Prostate gland (tissue), 2 donors: ENCODE measurements at regions not wholly inside any gene's neighbourhood (a gene's known extent, or its start where the extent isn't known, plus 50 kb on each side); places are given as distances from the start of the nearest gene placed in this dataset.

ENCODE experiments used
- DNase-seq: peaks from one replicate; pipeline ENCODE4 v3.0.0-alpha.2; 2019; ENCODE audit warnings: low spot score
- H3K27ac ChIP-seq, 2 donors: fragments of 200-600 bp; sonication (generic); 2 replicates each; pipeline ENCODE4 v1.5.1; 2017 to 2019
- H3K27me3 ChIP-seq: fragments of 200-600 bp; sonication (generic); replicated peaks from 2 replicates; pipeline ENCODE4 v1.5.1; 2019; ENCODE audit not compliant: insufficient read depth
- H3K36me3 ChIP-seq, 2 donors: fragments of 200-600 bp; sonication (generic); 1 replicate in 1 of 2; 2 replicates in 1 of 2; pipeline versions ENCODE4 v1.5.1 to v1.8.1; 2017 to 2019
- H3K4me1 ChIP-seq: fragments of 200-600 bp; sonication (generic); replicated peaks from 2 replicates; pipeline ENCODE4 v1.5.1; 2019
- H3K4me3 ChIP-seq, 2 donors: fragments of 200-600 bp; sonication (generic); 2 replicates each; pipeline ENCODE4 v1.5.1; 2017 to 2019
- H3K9me3 ChIP-seq: fragments of 200-600 bp; sonication (generic); 2 replicates; pipeline ENCODE4 v1.5.1; 2017
- POLR2A ChIP-seq: fragments of 450-650 bp; IDR thresholded peaks from one replicate; pipeline ENCODE4 v1.6.1; 2016; ENCODE audit warnings: antibody characterized with exemption, mild to moderate bottlenecking
- POLR2AphosphoS5 ChIP-seq: sonication (generic); formaldehyde crosslinking; IDR thresholded peaks from one replicate; pipeline ENCODE4 v1.6.1; 2017; ENCODE audit warnings: antibody characterized with exemption
- WGBS: methylation state at CpG from one replicate; pipeline ENCODE4 v1.1.5; 2018; 5-methylcytosine and 5-hydroxymethylcytosine counted together
- intact Hi-C: fragments of 100-400 bp; cut with DNase I; formaldehyde crosslinking; loops from one replicate; pipeline ENCODE4 v1.14.2; 2022
- TF ChIP-seq, protein P1 (sequence below), 4 experiments: fragments of 200-600 bp in 2 of 4; fragments of 450-650 bp in 2 of 4; sonication (generic) in 2 of 4; IDR thresholded peaks; 1 replicate in 3 of 4; 2 replicates in 1 of 4; pipeline ENCODE4 v1.5.1; 2016 to 2019; ENCODE audit warnings: antibody characterized with exemption in 4 of 4, mild to moderate bottlenecking in 2 of 4, moderate library complexity in 2 of 4

DNA sequence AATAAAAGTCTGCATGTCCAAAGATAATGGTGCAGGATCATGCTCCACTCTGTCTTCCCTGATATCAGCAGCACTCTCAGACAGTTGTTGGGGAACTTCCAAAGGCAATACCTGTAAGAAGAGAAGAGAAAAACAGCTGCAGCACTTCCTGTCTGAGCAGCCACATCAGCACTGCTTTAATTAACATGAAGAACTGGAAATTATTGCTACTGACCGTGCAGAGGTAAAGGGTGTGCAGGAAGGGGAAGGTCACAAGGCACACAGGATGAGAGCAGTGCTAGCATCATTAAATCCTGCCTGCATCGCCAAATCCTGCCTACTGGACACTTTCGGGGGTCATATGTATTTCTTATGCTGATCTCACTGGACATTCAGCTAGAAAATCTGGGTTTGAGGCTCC lies 379.0 kb downstream of the LMX1A start:
- DNase-seq = no peak
- Histone ChIP-seq H3K9me3 (no peaks in the 10 kb centered on the region), H3K27ac (no peak overlapping the region), H3K4me3 (no peak overlapping the region), H3K36me3 (no peaks in the 10 kb centered on the region), H3K27me3 (no peaks in the 10 kb centered on the region), H3K4me1 (no peaks in the 10 kb centered on the region)
- TF ChIP-seq POLR2A (no peak), POLR2AphosphoS5 (no peak)
- TF ChIP-seq, protein P1, sequence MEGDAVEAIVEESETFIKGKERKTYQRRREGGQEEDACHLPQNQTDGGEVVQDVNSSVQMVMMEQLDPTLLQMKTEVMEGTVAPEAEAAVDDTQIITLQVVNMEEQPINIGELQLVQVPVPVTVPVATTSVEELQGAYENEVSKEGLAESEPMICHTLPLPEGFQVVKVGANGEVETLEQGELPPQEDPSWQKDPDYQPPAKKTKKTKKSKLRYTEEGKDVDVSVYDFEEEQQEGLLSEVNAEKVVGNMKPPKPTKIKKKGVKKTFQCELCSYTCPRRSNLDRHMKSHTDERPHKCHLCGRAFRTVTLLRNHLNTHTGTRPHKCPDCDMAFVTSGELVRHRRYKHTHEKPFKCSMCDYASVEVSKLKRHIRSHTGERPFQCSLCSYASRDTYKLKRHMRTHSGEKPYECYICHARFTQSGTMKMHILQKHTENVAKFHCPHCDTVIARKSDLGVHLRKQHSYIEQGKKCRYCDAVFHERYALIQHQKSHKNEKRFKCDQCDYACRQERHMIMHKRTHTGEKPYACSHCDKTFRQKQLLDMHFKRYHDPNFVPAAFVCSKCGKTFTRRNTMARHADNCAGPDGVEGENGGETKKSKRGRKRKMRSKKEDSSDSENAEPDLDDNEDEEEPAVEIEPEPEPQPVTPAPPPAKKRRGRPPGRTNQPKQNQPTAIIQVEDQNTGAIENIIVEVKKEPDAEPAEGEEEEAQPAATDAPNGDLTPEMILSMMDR (IDR thresholded peaks at IDR 0.05) = no peak
- 68% methylated on average over 3 of the region's 3 CpGs for WGBS
- intact Hi-C loops = no loop called here

DNA sequence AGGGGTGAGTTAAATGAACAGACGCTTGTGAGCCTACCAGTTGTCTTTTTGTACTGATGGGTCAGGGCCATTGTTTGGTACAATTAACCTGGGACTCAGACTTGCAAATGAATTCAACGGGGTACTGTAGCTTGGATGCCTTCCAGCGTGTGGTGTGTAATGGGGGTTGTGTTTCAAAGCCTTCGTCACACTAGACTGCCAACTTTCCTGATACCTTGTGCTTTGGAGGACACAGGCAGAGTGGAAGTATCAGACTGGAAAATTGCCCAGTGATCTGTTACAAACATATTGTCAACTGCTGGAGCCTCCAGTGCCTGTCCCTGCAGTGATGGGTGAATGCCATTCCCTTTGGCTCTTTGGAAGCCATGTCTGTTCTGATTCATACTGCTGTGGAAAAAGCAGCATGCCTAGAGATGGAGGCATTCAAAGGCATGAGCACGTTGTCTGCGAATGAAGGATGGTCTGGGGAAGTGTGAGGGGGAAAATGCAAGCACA lies 384.5 kb downstream of the LMX1A start:
- Histone ChIP-seq H3K27me3 (no peaks in the 10 kb centered on the region), H3K9me3 (no peaks in the 10 kb centered on the region), H3K27ac (no peak overlapping the region), H3K36me3 (no peaks in the 10 kb centered on the region), H3K4me3 (no peak overlapping the region), H3K4me1 (no peaks in the 10 kb centered on the region)
- TF ChIP-seq POLR2AphosphoS5 = no peak
- TF ChIP-seq, protein P1 (IDR thresholded peaks at IDR 0.05) = no peak
- TF ChIP-seq POLR2A = no peak
- DNase-seq = no peak
- intact Hi-C loops = no loop called here
- 77% methylated on average over 6 of the region's 6 CpGs for WGBS

DNA sequence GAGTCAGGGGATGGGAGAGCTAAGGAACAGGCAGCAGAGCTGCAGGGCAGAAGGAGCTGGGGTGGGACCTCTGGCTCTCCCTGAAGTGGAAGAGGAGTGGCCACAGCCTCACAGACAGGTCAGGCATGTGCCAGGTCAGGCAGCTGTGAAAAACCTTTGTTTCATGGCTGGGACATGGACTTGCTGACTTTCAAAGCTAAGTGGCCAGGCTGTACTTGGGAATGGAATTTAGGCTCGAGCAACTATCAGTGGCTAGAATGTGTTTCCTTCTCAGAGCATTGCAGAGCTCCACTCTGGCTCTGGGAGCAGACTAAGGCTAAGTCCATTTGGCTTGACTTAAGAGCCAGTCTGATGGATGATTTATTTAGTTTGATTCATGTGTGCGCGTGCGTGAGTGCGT lies 385.1 kb downstream of the LMX1A start:
- no peak for DNase-seq
- H3K27me3 ChIP-seq = no peaks in the 10 kb centered on the region
- no peaks in the 10 kb centered on the region for H3K9me3 ChIP-seq
- no peaks in the 10 kb centered on the region for H3K36me3 ChIP-seq
- no peaks in the 10 kb centered on the region for H3K4me1 ChIP-seq
- WGBS = 90% methylated on average over 5 of the region's 5 CpGs
- TF ChIP-seq POLR2AphosphoS5 = no peak
- TF ChIP-seq POLR2A = no peak
- TF ChIP-seq, protein P1 (IDR thresholded peaks at IDR 0.05) = no peak
- no peak overlapping the region for H3K4me3 ChIP-seq
- H3K27ac ChIP-seq = no peak overlapping the region
- intact Hi-C loops = no loop called here

DNA sequence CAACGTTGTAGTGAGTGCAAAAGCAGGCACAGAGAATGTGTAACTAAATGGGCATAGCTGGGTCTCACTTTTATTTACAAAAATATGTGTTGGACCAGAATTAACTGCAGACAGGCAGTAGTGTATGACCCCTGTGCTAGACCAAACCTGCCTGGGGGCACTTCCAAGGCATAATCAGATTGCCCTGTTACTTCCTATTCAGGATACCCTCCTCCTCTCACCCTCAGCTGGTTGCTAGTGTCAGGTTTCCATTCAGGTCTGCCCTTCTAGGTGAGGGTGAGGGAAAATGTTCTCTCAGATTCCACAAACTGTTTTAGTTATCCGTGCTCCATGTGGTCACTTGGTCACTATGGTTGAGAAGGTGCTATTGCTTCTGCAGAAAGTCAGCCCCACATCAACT lies 387.3 kb downstream of the LMX1A start:
- intact Hi-C loops = no loop called here
- WGBS = 51% methylated on average over 2 of the region's 2 CpGs
- Histone ChIP-seq H3K9me3 (no peaks in the 10 kb centered on the region), H3K27me3 (no peaks in the 10 kb centered on the region), H3K36me3 (no peaks in the 10 kb centered on the region), H3K4me3 (no peak overlapping the region), H3K27ac (no peak overlapping the region), H3K4me1 (no peaks in the 10 kb centered on the region)
- TF ChIP-seq POLR2A (no peak), POLR2AphosphoS5 (no peak)
- TF ChIP-seq, protein P1 (IDR thresholded peaks at IDR 0.05) = no peak
- no peak for DNase-seq

DNA sequence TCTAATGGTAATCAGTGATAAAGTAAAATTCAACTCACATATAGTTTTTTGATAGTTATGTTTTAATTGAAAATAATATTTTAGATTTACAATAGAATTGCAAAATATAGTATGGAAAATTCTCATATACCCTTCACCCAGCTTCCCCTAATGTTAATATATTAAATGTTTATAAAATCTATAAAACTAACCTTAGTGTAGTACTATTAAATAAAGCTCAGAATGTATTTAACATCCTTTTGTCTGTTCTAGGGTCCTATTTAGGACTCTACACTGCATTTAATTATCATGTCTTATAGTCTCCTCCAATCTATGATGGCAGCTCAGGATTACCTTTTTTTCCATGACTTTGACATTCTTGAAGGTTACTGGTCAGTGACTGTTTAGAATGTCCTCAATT lies 389.2 kb downstream of the LMX1A start:
- Histone ChIP-seq H3K27me3 (no peaks in the 10 kb centered on the region), H3K4me1 (no peaks in the 10 kb centered on the region), H3K4me3 (no peak overlapping the region), H3K9me3 (no peaks in the 10 kb centered on the region), H3K36me3 (no peaks in the 10 kb centered on the region), H3K27ac (no peak overlapping the region)
- no peak for DNase-seq
- intact Hi-C loops = no loop called here
- no peak for TF ChIP-seq POLR2A
- TF ChIP-seq, protein P1 (IDR thresholded peaks at IDR 0.05) = no peak
- no peak for TF ChIP-seq POLR2AphosphoS5
